NCI-H510A (cell line): ENCODE measurements at regions not wholly inside any gene's neighbourhood (a gene's known extent, or its start where the extent isn't known, plus 50 kb on each side); places are given as distances from the start of the nearest gene placed in this dataset.
"Not testable (repeated sequence)": the region's sequence is repeated elsewhere in the genome, so short reads cannot be mapped to it uniquely, and the experiment has no call there.

ENCODE experiments used
- DNase-seq: peaks from one replicate; lab custom pipeline; 2025; lab: John Stamatoyannopoulos, UW

GRCh38 chr12:45490232-45490881 is 239.1 kb upstream of the ARID2 start:
- DNase-seq, result no peak

- DNase-seq, result no peak
These were observed 235.2 kb upstream of the ARID2 start for GRCh38 chr12:45494279-45494678.

- no peak for DNase-seq
These were observed 230.9 kb upstream of the ARID2 start for GRCh38 chr12:45498645-45499044.

- DNase-seq, result no peak
These were observed 226.9 kb upstream of the ARID2 start for GRCh38 chr12:45502481-45503128.

- no peak for DNase-seq
These were observed 225.6 kb upstream of the ARID2 start for GRCh38 chr12:45503899-45504298.

GRCh38 chr12:45504316-45505010 is 225.0 kb upstream of the ARID2 start:
- DNase-seq, result no peak

GRCh38 chr12:45509187-45509586 is 220.3 kb upstream of the ARID2 start:
- DNase-seq, result no peak

GRCh38 chr12:45509621-45510020 is 219.9 kb upstream of the ARID2 start:
- no peak for DNase-seq

- no peak for DNase-seq
These were observed 212.1 kb upstream of the ARID2 start for GRCh38 chr12:45517381-45517780.

- no peak for DNase-seq
These were observed 210.9 kb upstream of the ARID2 start for GRCh38 chr12:45518291-45519235.

GRCh38 chr12:45522227-45522626 is 207.3 kb upstream of the ARID2 start:
- DNase-seq, result no peak

- DNase-seq, result not testable (repeated sequence)
These were observed 202.7 kb upstream of the ARID2 start for GRCh38 chr12:45526823-45527222.

GRCh38 chr12:45532113-45532512 is 197.4 kb upstream of the ARID2 start:
- no peak for DNase-seq

GRCh38 chr12:45535610-45536180 is 193.8 kb upstream of the ARID2 start:
- DNase-seq, result no peak

- no peak for DNase-seq
These were observed 193.2 kb upstream of the ARID2 start for GRCh38 chr12:45536284-45536683.

- no peak for DNase-seq
These were observed 188.7 kb upstream of the ARID2 start for GRCh38 chr12:45540661-45541341.

- peak; percentile 26 for DNase-seq
These were observed 185.6 kb upstream of the ARID2 start for GRCh38 chr12:45543887-45544286.

- DNase-seq, result no peak
These were observed 183.0 kb upstream of the ARID2 start for GRCh38 chr12:45546545-45546944.

- no peak for DNase-seq
These were observed 182.4 kb upstream of the ARID2 start for GRCh38 chr12:45547132-45547531.

GRCh38 chr12:45547822-45548221 is 181.7 kb upstream of the ARID2 start:
- no peak for DNase-seq

GRCh38 chr12:45548426-45548825 is 181.1 kb upstream of the ARID2 start:
- no peak for DNase-seq
